ENCODE measurements at regions not wholly inside any gene's neighbourhood (a gene's known extent, or its start where the extent isn't known, plus 50 kb on each side); places are given as distances from the start of the nearest gene placed in this dataset.
A peak's percentile ranks its signal among the peaks of the same experiment; 100 is the strongest.

- peak overlapping the region; percentile 95 for H3K27ac Mint-ChIP-seq (ENCODE audit: unreplicated experiment)
- DNase-seq (ENCODE audit: low spot score) = no peak
- no peak overlapping the region for H3K4me3 Mint-ChIP-seq (ENCODE audit: unreplicated experiment)
- H3K9me3 Mint-ChIP-seq (ENCODE audit: low read depth) = no peaks in the 10 kb centered on the region
- no peaks in the 10 kb centered on the region for H3K36me3 Mint-ChIP-seq (ENCODE audit: low read depth)
- peaks cover 62% of the 10 kb centered on the region for H3K4me1 Mint-ChIP-seq (ENCODE audit: low read depth)
- TF ChIP-seq CTCF (IDR thresholded peaks at IDR 0.05) = no peak
- no peaks in the 10 kb centered on the region for H3K27me3 Mint-ChIP-seq (ENCODE audit: low read depth)
These were observed 97.4 kb upstream of the PGRMC2 start for GRCh38 chr4:128384765-128385598.

- no peak for TF ChIP-seq CTCF (IDR thresholded peaks at IDR 0.05)
- peak overlapping the region; percentile 55 for H3K27ac Mint-ChIP-seq (ENCODE audit: unreplicated experiment)
- no peak for DNase-seq (ENCODE audit: low spot score)
- H3K36me3 Mint-ChIP-seq (ENCODE audit: low read depth) = no peaks in the 10 kb centered on the region
- H3K27me3 Mint-ChIP-seq (ENCODE audit: low read depth) = no peaks in the 10 kb centered on the region
- no peak overlapping the region for H3K4me3 Mint-ChIP-seq (ENCODE audit: unreplicated experiment)
- peaks cover 59% of the 10 kb centered on the region for H3K4me1 Mint-ChIP-seq (ENCODE audit: low read depth)
- no peaks in the 10 kb centered on the region for H3K9me3 Mint-ChIP-seq (ENCODE audit: low read depth)
These were observed 96.5 kb upstream of the PGRMC2 start for GRCh38 chr4:128384091-128384520.

- H3K4me1 Mint-ChIP-seq (ENCODE audit: low read depth) = peaks cover 42% of the 10 kb centered on the region
- H3K36me3 Mint-ChIP-seq (ENCODE audit: low read depth) = peaks cover 3% of the 10 kb centered on the region
- no peak overlapping the region for H3K27ac Mint-ChIP-seq (ENCODE audit: unreplicated experiment)
These were observed 94.3 kb upstream of the PGRMC2 start for GRCh38 chr4:128381748-128382559.

GRCh38 chr4:128380306-128380705 lies 92.7 kb upstream of the PGRMC2 start:
- Mint-ChIP-seq H3K27me3 (ENCODE audit: low read depth) (no peaks in the 10 kb centered on the region), H3K36me3 (ENCODE audit: low read depth) (peaks cover 6% of the 10 kb centered on the region), H3K9me3 (ENCODE audit: low read depth) (peaks cover 11% of the 10 kb centered on the region), H3K4me1 (ENCODE audit: low read depth) (peaks cover 26% of the 10 kb centered on the region), H3K4me3 (ENCODE audit: unreplicated experiment) (no peak overlapping the region), H3K27ac (ENCODE audit: unreplicated experiment) (no peak overlapping the region)
- DNase-seq (ENCODE audit: low spot score) = no peak
- TF ChIP-seq CTCF (IDR thresholded peaks at IDR 0.05) = no peak

More at GRCh38 chr4:128381748-128382559, 94.3 kb upstream of the PGRMC2 start:
- Mint-ChIP-seq H3K9me3 (ENCODE audit: low read depth) (peaks cover 3% of the 10 kb centered on the region), H3K27me3 (ENCODE audit: low read depth) (no peaks in the 10 kb centered on the region), H3K4me3 (ENCODE audit: unreplicated experiment) (no peak overlapping the region)
- no peak for TF ChIP-seq CTCF (IDR thresholded peaks at IDR 0.05)
- DNase-seq (ENCODE audit: low spot score) = no peak

- DNase-seq (ENCODE audit: low spot score) = no peak
- peaks cover 21% of the 10 kb centered on the region for H3K4me1 Mint-ChIP-seq (ENCODE audit: low read depth)
- H3K9me3 Mint-ChIP-seq (ENCODE audit: low read depth) = peaks cover 11% of the 10 kb centered on the region
- no peaks in the 10 kb centered on the region for H3K27me3 Mint-ChIP-seq (ENCODE audit: low read depth)
- no peak overlapping the region for H3K4me3 Mint-ChIP-seq (ENCODE audit: unreplicated experiment)
- peaks cover 6% of the 10 kb centered on the region for H3K36me3 Mint-ChIP-seq (ENCODE audit: low read depth)
- peak overlapping the region; percentile 17 for H3K27ac Mint-ChIP-seq (ENCODE audit: unreplicated experiment)
- TF ChIP-seq CTCF (IDR thresholded peaks at IDR 0.05) = peak; percentile 76
These were observed 92.2 kb upstream of the PGRMC2 start for GRCh38 chr4:128379860-128380259.
